ENCODE measurements at regions not wholly inside any gene's neighbourhood (a gene's known extent, or its start where the extent isn't known, plus 50 kb on each side); places are given as distances from the start of the nearest gene placed in this dataset.

GRCh38 chr3:153348457-153349107 is 186.6 kb downstream of the RAP2B start:
- TF ChIP-seq CTCF (IDR thresholded peaks at IDR 0.05), result no peak
- TF ChIP-seq POLR2A (IDR thresholded peaks at IDR 0.05), result no peak
- TF ChIP-seq EP300 (IDR thresholded peaks at IDR 0.05), result no peak
- 46% methylated on average over 2 of the region's 2 CpGs for WGBS
- Histone ChIP-seq H3K4me3 (no peak overlapping the region), H3K4me1 (no peaks in the 10 kb centered on the region), H3K27me3 (no peaks in the 10 kb centered on the region), H3K9me3 (no peaks in the 10 kb centered on the region), H3K36me3 (no peaks in the 10 kb centered on the region), H3K27ac (no peak overlapping the region)
- no peak for DNase-seq (ENCODE audit: low spot score in 2 of 2)

- Histone ChIP-seq H3K27ac (no peak overlapping the region), H3K4me1 (no peaks in the 10 kb centered on the region), H3K9me3 (no peaks in the 10 kb centered on the region), H3K4me3 (no peak overlapping the region), H3K36me3 (no peaks in the 10 kb centered on the region), H3K27me3 (no peaks in the 10 kb centered on the region)
- no peak for DNase-seq (ENCODE audit: low spot score in 2 of 2)
- no peak for TF ChIP-seq POLR2AphosphoS5 (IDR thresholded peaks at IDR 0.05)
- TF ChIP-seq POLR2A (IDR thresholded peaks at IDR 0.05), result no peak
- TF ChIP-seq CTCF (IDR thresholded peaks at IDR 0.05), result no peak
- TF ChIP-seq EP300 (IDR thresholded peaks at IDR 0.05), result no peak
- WGBS, result 91% methylated on average over 1 of the region's 1 CpG
Observed at GRCh38 chr3:153349108-153349499, 187.1 kb downstream of the RAP2B start.

GRCh38 chr3:153350420-153350819 is 188.4 kb downstream of the RAP2B start:
- WGBS, result 55% methylated on average over 2 of the region's 2 CpGs
- Histone ChIP-seq H3K9me3 (no peaks in the 10 kb centered on the region), H3K4me3 (no peak overlapping the region), H3K27me3 (no peaks in the 10 kb centered on the region), H3K27ac (no peak overlapping the region), H3K4me1 (no peaks in the 10 kb centered on the region), H3K36me3 (no peaks in the 10 kb centered on the region)
- no peak for DNase-seq (ENCODE audit: low spot score in 2 of 2)
- no peak for TF ChIP-seq POLR2AphosphoS5 (IDR thresholded peaks at IDR 0.05)
- no peak for TF ChIP-seq CTCF (IDR thresholded peaks at IDR 0.05)
- no peak for TF ChIP-seq POLR2A (IDR thresholded peaks at IDR 0.05)
- TF ChIP-seq EP300 (IDR thresholded peaks at IDR 0.05), result no peak

GRCh38 chr3:153354641-153355040 is 192.6 kb downstream of the RAP2B start:
- H3K4me1 ChIP-seq, result no peaks in the 10 kb centered on the region
- no peak overlapping the region for H3K27ac ChIP-seq
- no peak for DNase-seq (ENCODE audit: low spot score in 2 of 2)
- H3K9me3 ChIP-seq, result no peaks in the 10 kb centered on the region
- H3K4me3 ChIP-seq, result no peak overlapping the region
- no peaks in the 10 kb centered on the region for H3K36me3 ChIP-seq
- 69% methylated on average over 1 of the region's 1 CpG for WGBS
- no peak for TF ChIP-seq POLR2AphosphoS5 (IDR thresholded peaks at IDR 0.05)
- no peak for TF ChIP-seq POLR2A (IDR thresholded peaks at IDR 0.05)
- TF ChIP-seq CTCF (IDR thresholded peaks at IDR 0.05), result no peak
- TF ChIP-seq EP300 (IDR thresholded peaks at IDR 0.05), result no peak
- H3K27me3 ChIP-seq, result no peaks in the 10 kb centered on the region

GRCh38 chr3:153355559-153355958 is 193.5 kb downstream of the RAP2B start:
- Histone ChIP-seq H3K36me3 (no peaks in the 10 kb centered on the region), H3K27ac (no peak overlapping the region), H3K4me1 (no peaks in the 10 kb centered on the region), H3K27me3 (no peaks in the 10 kb centered on the region), H3K9me3 (no peaks in the 10 kb centered on the region), H3K4me3 (no peak overlapping the region)
- TF ChIP-seq EP300 (IDR thresholded peaks at IDR 0.05) (no peak), POLR2AphosphoS5 (IDR thresholded peaks at IDR 0.05) (no peak), POLR2A (IDR thresholded peaks at IDR 0.05) (no peak), CTCF (IDR thresholded peaks at IDR 0.05) (no peak)
- no peak for DNase-seq (ENCODE audit: low spot score in 2 of 2)
- WGBS, result 92% methylated on average over 1 of the region's 1 CpG

Measured in suprapubic skin (tissue), 4 donors.